Medulla oblongata (tissue), 1 donor: ENCODE measurements at regions not wholly inside any gene's neighbourhood (a gene's known extent, or its start where the extent isn't known, plus 50 kb on each side); places are given as distances from the start of the nearest gene placed in this dataset.

ENCODE experiments used
- DNase-seq: peaks from one replicate; pipeline ENCODE4 v3.0.0-alpha.2; 2015; ENCODE audit errors: extremely low spot score

DNA sequence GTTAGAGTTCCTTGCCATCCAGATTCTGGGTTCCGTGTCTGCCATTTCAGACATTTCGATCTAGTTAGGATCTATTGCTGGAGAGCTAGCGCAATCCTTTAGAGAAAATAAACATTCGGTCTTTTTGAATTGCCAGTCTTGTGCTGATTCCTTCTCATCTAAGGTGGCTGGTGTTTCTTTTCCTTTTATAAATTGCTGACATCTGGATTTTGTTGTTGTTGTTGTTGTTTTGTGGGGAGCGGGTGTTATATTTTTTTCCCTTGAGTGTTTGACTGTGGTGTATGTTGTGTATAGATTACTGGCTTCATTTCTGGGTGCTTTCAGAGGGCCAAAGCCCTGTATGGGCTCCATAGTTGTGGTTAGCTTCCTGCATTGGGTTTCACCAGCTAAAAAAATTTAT, 128.5 kb upstream of the LRP1B start:
- no peak for DNase-seq

DNA sequence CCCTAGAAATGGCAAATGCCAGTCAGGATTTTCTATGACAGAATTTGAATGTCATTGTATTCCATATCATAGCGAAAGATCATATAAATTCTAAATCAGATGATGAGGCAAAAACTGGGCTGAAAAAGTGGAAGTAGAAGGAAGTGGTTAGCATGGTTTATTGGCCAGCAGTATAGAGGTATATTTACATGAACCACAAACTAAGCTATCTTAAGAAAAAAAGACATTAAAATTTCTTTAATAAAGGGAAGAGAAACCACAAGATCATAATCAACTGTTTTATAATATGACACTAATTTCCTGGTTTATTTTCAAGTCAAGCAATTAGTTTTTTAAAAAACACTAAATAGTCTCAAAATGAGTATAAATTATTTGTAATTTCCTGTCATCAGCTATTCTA, 123.2 kb upstream of the LRP1B start:
- no peak for DNase-seq

DNA sequence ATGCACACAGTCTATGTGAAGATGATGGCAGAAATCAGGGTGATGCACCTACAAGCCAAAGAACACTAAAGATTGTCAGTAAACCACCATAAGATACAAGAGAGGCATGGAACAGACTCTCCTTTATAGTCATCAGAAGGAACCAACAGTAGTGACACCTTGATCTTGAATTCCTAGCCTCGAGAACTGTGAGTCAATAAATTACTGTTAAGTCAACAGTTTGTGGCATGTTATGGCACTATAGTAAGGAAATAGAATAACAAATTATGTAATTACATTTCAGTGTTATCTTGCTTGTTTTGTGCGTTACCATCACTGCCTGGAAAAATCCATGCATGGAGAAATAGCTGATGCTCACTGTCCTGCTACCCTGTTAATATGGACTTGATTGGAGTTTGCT, 110.2 kb upstream of the LRP1B start:
- DNase-seq = no peak

DNA sequence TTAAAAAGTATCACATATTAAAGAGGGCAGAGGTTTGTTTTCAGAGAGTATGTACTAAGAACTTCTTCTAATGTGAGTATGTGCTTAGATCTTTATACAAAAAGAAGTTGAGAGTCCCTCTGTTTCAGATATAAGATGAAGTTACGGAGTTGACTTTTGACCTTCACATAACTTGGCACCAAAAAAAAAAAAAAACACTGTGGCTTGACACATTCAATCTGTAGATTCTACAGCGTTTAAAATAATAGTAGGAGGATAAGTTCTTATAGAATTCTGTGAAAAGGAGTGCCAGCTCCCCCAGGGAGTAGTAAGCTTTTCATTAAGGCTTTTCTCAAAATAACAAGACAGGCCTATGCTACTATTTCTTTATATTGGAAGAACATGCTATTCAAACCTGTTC, 105.4 kb upstream of the LRP1B start:
- no peak for DNase-seq

DNA sequence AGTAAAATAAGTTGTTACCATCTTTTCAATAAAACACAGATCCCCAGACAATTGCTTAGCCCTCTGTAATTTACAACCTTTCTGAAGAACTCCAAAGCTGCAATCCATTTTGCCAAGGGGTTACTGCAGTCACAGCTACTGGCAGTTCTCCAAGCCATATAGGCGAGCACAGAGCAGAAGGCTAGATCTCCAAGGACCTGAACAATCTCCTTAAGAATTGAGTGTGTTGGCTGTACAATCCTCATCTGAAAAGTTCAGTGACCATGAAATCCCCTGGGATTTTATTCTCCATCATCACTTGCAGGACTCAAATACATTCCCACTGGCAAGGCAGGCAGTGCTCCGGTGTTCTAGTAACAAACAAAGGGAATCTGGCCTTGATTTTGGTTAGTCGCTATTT, 103.9 kb upstream of the LRP1B start:
- DNase-seq = no peak

DNA sequence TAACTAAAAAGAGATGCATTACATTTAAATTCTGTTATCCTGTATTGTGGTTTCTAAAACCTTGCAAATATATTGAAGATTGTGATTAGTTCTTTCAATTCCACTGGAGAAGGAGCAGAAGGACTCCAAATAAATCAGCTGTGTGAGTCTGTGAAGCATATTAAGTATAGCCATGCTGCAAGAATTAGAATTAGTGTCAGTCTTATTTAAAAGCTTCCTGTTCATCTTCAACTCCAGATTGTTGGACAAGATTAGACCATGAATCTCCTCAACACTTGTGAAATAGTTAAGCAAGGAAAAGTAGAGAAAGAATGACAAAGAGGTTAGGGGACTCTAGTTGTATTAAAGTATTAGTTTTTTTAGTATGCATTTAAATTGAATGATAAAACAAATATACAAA, 92.5 kb upstream of the LRP1B start:
- no peak for DNase-seq

DNA sequence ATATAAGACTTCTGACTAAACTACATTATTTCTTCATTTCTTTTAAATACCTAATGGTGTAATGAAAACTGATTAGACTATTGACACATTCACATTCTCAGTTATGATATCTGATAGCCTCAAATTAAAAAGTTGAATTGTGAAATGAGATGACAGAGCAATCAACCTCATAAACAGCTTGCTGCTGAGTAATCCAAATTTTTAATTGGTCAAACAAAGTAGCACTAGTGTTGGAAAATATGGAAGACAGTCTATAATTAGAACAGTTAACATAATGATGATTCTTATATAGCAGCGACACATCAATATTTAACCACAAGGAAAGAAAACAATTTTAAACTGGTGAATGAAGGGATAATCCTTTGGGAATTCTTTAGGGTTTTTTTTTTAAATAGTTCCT, 91.9 kb upstream of the LRP1B start:
- no peak for DNase-seq

DNA sequence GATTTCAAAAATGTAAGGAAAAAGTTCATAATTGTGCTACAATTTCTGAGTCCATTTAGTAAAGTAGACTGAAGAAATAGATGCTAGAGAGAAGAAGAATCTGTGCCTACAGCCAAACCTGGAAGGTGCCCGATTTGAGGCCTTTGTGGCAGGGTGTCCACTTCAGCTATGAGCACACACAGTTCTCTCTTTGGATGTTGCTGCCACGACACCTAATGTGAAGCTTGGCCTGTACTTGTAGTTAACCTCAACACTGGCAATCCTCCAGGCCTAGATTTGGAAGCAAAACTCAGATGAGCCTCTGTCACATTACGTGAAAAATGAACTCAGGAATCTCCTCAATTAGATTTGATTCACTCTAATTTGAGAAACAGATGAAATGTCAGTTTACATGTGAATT, 90.1 kb upstream of the LRP1B start:
- DNase-seq = peak; percentile 12

DNA sequence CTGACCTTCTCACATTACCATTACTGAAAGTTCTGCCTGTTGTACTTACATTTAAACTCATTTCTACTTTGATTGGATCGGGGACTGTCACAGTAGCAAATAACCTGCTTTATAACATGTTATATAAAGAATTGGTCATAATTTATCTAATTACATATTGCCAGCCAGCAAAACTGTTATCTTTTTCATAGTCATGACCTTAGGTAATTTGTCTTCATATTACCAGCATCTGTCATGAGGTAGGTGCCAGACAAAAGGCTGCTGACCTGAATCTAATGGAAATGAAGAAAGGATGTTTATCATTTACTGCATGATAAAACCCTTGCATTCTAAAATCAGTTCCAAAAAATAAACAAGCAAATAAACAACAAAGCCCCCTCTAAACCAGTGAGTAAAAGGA, 89.4 kb upstream of the LRP1B start:
- DNase-seq = no peak

DNA sequence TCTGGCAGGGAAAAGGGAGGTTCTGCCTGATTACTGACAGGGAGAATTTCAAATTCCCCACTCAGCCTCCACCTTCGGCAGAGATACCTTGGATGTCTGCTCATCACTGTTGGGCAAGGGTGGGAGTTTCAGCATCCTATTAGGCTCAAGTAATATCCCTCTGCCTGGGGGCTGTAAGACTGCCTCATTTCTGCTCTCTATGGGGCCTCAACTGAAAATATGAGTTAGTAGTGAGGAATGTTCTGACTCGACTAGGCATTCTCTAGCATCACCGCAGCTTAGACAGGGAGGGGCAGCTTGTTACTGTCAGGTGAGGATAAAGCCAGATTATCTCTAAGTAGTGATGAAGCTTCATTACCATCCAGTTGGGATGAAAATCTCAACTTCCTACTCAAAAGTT, 87.7 kb upstream of the LRP1B start:
- no peak for DNase-seq

DNA sequence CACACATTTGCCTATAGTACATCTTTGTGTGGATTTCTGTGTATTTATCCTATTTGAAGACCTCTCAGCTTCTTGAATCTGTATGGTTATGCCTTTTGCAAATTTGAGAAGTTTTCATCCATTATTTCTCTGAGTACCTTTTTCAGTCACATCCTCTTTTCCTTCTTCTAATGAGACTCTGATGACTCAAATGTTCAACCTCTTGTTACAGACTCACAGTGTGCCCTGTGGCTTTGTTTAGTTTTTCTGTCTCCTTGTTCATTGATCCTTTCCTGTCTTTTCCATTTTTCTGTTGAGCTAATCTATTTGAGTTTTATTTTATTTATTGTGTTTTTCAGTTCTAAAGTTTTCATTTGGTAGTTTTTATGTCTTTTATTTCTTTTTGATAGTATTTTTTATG, 87.0 kb upstream of the LRP1B start:
- no peak for DNase-seq

DNA sequence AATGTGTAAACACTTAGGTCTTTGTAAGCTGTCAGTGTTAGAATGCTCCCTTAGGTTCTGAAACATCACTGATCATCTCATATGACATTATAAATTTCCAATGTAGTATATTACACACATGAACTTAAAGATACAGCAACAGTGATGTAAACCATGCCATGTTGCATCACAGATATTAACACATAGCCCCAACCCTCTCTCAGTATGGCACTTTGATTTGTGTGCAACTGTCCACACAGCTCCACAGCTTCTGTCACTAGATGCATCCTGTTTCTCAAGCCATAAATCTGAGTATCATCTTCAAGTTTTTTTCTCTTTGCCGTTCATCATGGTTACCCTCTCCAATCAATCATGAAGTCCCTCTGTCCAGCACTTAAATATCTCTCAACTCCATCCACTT, 69.2 kb upstream of the LRP1B start:
- no peak for DNase-seq

DNA sequence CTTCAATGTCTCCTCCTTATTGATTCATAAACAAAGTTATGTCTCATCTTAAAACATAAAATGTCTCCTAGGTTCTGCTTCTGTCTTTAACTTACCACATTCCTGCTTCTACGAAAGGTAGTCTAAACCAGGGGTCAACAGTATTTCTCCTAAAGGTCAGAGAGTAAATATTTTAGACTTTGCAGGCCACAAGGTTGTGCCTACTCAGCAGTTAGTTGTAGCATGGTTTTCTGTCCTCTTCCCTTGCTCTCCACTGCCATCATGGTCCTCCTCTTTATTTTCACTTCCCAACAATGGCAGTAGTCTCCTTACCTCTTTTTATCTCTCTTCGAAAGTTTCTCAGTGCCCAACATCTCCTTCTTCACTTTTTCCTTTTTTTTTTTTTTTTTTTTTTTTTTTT, 68.3 kb upstream of the LRP1B start:
- no peak for DNase-seq

DNA sequence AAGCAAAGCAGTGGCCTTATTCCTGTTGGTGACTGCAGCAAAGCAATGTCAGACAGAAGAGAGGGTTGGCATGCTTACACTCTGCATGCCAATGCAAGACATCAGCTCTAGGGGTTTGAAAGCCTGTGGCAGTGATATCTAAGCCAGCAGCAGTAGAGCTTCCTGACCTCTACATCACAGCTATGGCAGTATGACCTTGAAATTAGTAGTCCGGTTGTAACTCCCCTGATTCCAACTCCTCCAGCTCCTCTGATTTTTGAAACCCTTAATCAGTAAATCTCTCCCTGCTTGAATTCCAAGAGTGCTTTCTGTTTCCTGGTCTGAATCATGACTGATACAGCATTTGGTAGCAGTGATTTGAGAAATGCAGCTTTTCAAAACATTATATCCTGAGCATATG, 60.0 kb upstream of the LRP1B start:
- DNase-seq = no peak

DNA sequence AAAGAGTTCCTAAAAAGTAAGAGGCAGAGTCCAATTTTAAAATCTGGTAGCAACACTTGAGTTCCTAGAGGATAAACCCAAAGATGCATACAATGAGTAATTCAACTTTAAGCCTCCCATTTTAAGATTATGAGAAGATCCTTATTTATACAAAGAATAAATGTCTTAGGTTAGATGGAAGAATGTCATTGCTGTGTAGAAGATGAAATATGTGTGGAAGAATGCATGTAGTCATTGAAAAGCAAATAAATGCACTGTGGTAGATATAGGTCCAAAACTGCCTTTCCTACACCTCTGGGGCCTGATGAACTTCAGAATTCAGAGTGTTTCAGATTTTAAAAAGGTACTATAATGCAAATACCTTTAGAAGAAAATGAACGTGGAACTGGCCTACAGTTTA, 58.7 kb upstream of the LRP1B start:
- no peak for DNase-seq

DNA sequence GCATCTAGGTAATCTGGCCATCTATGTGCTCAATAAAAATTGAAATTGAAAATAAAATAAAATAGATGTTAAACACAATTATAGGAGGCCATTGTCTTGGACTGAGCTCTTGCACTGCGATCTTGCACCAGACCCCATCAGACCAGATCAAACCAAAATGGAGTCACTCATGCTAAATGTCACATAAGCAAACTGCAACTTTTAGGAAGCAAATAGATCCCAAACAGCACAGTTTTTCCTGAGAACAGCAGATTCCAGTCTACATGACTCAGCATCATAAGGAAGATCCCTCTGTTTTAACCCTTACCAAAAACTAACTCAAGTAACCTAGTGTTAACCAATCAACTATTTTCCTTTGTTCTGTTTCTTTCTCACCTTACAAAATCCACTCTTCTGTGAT, 57.7 kb upstream of the LRP1B start:
- DNase-seq = no peak

DNA sequence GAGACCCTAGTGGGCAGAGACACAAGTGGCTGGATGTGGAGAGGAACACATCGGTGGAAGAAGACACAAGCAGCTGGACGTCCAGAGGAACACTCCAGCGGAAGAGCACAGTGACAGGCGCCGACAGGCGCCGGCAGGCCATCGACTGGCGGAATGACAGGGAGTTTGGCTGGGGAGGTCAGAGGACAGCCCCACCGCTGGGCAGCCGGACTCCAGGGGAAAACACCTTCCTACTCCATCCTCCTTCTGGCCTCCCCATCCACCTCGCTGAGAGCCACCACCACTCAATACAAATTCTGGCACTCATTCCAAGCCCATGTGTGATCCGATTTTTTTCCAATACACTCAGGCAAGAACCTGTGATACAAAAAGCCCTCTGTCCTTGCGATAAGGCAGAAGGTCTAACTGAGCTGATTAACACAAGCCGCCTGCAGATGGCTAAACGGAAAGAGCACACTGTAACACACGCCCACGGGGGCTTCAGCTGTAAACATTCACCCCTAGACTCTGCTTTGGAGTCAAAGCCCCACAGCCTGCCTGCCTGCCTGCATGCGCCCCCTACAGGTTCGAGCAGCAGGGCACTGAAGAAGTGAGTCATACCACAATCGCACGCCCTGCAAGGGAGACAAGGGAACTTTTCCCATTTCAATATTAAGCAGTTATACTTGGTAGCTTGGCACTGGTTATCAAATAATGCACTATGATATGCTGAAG, 50.2 kb upstream of the LRP1B start:
- DNase-seq = peak; percentile 41
